H9 (cell line): ENCODE measurements at regions not wholly inside any gene's neighbourhood (a gene's known extent, or its start where the extent isn't known, plus 50 kb on each side); places are given as distances from the start of the nearest gene placed in this dataset.

ENCODE experiments used
- DNase-seq: peaks from one replicate; pipeline ENCODE4 v3.0.0-alpha.2; 2017
- H2AFZ ChIP-seq: one replicate; pipeline ENCODE4 v1.6.1; 2013; ENCODE audit warnings: mild to moderate bottlenecking, low read length, control low read depth, moderate library complexity
- H2AK5ac ChIP-seq: 2 replicates; pipeline ENCODE4 v1.6.1; 2013; ENCODE audit warnings: low read length, control low read depth, mixed read lengths; ENCODE audit not compliant: insufficient read length
- H2BK120ac ChIP-seq: one replicate; pipeline ENCODE4 v1.6.1; 2013; ENCODE audit warnings: low read depth, mild to moderate bottlenecking, low read length, control low read depth, inconsistent platforms; ENCODE audit not compliant: poor library complexity, severe bottlenecking
- H2BK12ac ChIP-seq: 2 replicates; pipeline ENCODE4 v1.6.1; 2013; ENCODE audit warnings: low read length, control low read depth, mixed read lengths, low read depth; ENCODE audit not compliant: insufficient read length
- H2BK15ac ChIP-seq: 2 replicates; pipeline ENCODE4 v1.6.1; 2013; ENCODE audit warnings: low read depth, low read length, control low read depth
- H2BK20ac ChIP-seq: one replicate; pipeline ENCODE4 v1.6.1; 2013; ENCODE audit warnings: low read depth, mild to moderate bottlenecking, low read length, control low read depth, inconsistent platforms; ENCODE audit not compliant: poor library complexity, severe bottlenecking
- H2BK5ac ChIP-seq: 2 replicates; pipeline ENCODE4 v1.6.1; 2013; ENCODE audit warnings: low read length, control low read depth, mixed read lengths; ENCODE audit not compliant: insufficient read length
- H3K14ac ChIP-seq: 2 replicates; pipeline ENCODE4 v1.6.1; 2013; ENCODE audit warnings: low read length, control low read depth; ENCODE audit not compliant: insufficient read depth
- H3K18ac ChIP-seq: 2 replicates; pipeline ENCODE4 v1.6.1; 2013; ENCODE audit warnings: low read depth, mild to moderate bottlenecking, mixed read lengths, low read length, control low read depth; ENCODE audit not compliant: insufficient read length
- H3K23ac ChIP-seq: 2 replicates; pipeline ENCODE4 v1.6.1; 2013; ENCODE audit warnings: low read length, control low read depth, mixed read lengths, low read depth; ENCODE audit not compliant: insufficient read length
- H3K23me2 ChIP-seq: 2 replicates; pipeline ENCODE4 v1.6.1; 2013; ENCODE audit warnings: low read depth, mild to moderate bottlenecking, mixed read lengths, low read length, control low read depth; ENCODE audit not compliant: insufficient read length, poor library complexity, severe bottlenecking
- H3K27ac ChIP-seq: 2 replicates; pipeline ENCODE4 v1.5.1; 2013; ENCODE audit warnings: low read length, control low read depth, mixed read lengths, low read depth; ENCODE audit not compliant: insufficient read length
- H3K27me3 ChIP-seq: 2 replicates; pipeline ENCODE4 v1.6.1; 2013; ENCODE audit warnings: low read length, control low read depth, inconsistent platforms; ENCODE audit not compliant: insufficient read depth
- H3K4ac ChIP-seq: 2 replicates; pipeline ENCODE4 v1.6.1; 2013; ENCODE audit warnings: low read depth, mild to moderate bottlenecking, control low read depth, inconsistent platforms, low read length, moderate library complexity
- H3K4me1 ChIP-seq: 2 replicates; pipeline ENCODE4 v1.6.1; 2013; ENCODE audit warnings: low read length, control low read depth, inconsistent platforms; ENCODE audit not compliant: insufficient read depth
- H3K4me2 ChIP-seq: 2 replicates; pipeline ENCODE4 v1.6.1; 2013; ENCODE audit warnings: low read length, control low read depth, mixed read lengths; ENCODE audit not compliant: insufficient read length, insufficient read depth
- H3K56ac ChIP-seq: 2 replicates; pipeline ENCODE4 v1.6.1; 2013; ENCODE audit warnings: low read depth, mild to moderate bottlenecking, mixed read lengths, low read length, control low read depth; ENCODE audit not compliant: insufficient read length
- H3K79me1 ChIP-seq: 2 replicates; pipeline ENCODE4 v1.6.1; 2013; ENCODE audit warnings: low read depth, mild to moderate bottlenecking, moderate library complexity, low read length, control low read depth, inconsistent platforms; ENCODE audit not compliant: insufficient read depth, poor library complexity, severe bottlenecking
- H3K79me2 ChIP-seq: 2 replicates; pipeline ENCODE4 v1.6.1; 2013; ENCODE audit warnings: low read length, control low read depth, inconsistent platforms; ENCODE audit not compliant: insufficient read depth
- H3K9ac ChIP-seq: 2 replicates; pipeline ENCODE4 v1.6.1; 2013; ENCODE audit warnings: low read length, control low read depth, mixed read lengths; ENCODE audit not compliant: insufficient read length; ENCODE audit errors: extremely low read depth
- H3K9me3 ChIP-seq: one replicate; pipeline ENCODE4 v1.6.1; 2013; ENCODE audit warnings: low read depth, low read length, inconsistent platforms; ENCODE audit not compliant: control insufficient read depth
- H3T11ph ChIP-seq: one replicate; pipeline ENCODE4 v1.6.1; 2013; ENCODE audit warnings: mild to moderate bottlenecking, low read length, control low read depth, inconsistent platforms
- H4K20me1 ChIP-seq: one replicate; pipeline ENCODE4 v1.6.1; 2013; ENCODE audit not compliant: control insufficient read depth, insufficient read length, insufficient read depth
- H4K5ac ChIP-seq: 2 replicates; pipeline ENCODE4 v1.6.1; 2013; ENCODE audit warnings: low read depth, mild to moderate bottlenecking, mixed read lengths, low read length, control low read depth; ENCODE audit not compliant: insufficient read length
- H4K8ac ChIP-seq: replicated peaks from 2 replicates; pipeline ENCODE4 v1.6.1; 2013; ENCODE audit warnings: low read length, control low read depth, mixed read lengths, low read depth; ENCODE audit not compliant: insufficient read length
- H4K91ac ChIP-seq: 2 replicates; pipeline ENCODE4 v1.6.1; 2013; ENCODE audit warnings: low read depth, mild to moderate bottlenecking, moderate library complexity, mixed read lengths, low read length, control low read depth; ENCODE audit not compliant: insufficient read length
- H3K27ac Mint-ChIP-seq, 3 experiments: 2 replicates in 2 of 3; 3 replicates in 1 of 3; pipeline ENCODE4 v1.8.0; 2020 to 2021; ENCODE audit warnings: mixed read lengths in 3 of 3, mild to moderate bottlenecking in 1 of 3, moderate library complexity in 1 of 3
- H3K27me3 Mint-ChIP-seq: 2 replicates; pipeline ENCODE4 v1.8.0; 2021; ENCODE audit warnings: low read depth, mild to moderate bottlenecking, moderate library complexity, mixed read lengths
- H3K36me3 Mint-ChIP-seq, 3 experiments: 2 replicates in 2 of 3; 3 replicates in 1 of 3; pipeline ENCODE4 v1.8.0; 2020 to 2021; ENCODE audit warnings: low read depth in 3 of 3, mixed read lengths in 3 of 3; ENCODE audit not compliant: insufficient read depth in 1 of 3
- H3K4me1 Mint-ChIP-seq, 2 experiments: 2 replicates each; pipeline ENCODE4 v1.8.0; 2020; ENCODE audit warnings: mixed read lengths in 2 of 2
- H3K4me3 Mint-ChIP-seq, 2 experiments: 2 replicates in 1 of 2; 3 replicates in 1 of 2; pipeline ENCODE4 v1.8.0; 2020 to 2021; ENCODE audit warnings: mild to moderate bottlenecking in 2 of 2, mixed read lengths in 2 of 2, moderate library complexity in 1 of 2
- H3K9me3 Mint-ChIP-seq, 2 experiments: 2 replicates in 1 of 2; 3 replicates in 1 of 2; pipeline ENCODE4 v1.8.0; 2020; ENCODE audit warnings: mild to moderate bottlenecking in 2 of 2, mixed read lengths in 2 of 2, moderate library complexity in 1 of 2
- CTCF ChIP-seq: fragments of 200-600 bp; sonication (generic); conservative IDR thresholded peaks from 3 replicates; pipeline ENCODE4 v1.8.0; 2021; ENCODE audit warnings: antibody characterized with exemption, mild to moderate bottlenecking
- WGBS: extraction: QIAGEN DNeasy Blood & Tissue Kit; methylation state at CpG from one replicate; pipeline ENCODE4 v1.1.7; 2013; ENCODE audit warnings: missing lambda C conversion rate, low lambda C conversion rate, mixed read lengths; ENCODE audit not compliant: insufficient read length; ENCODE audit errors: extremely low coverage; 5-methylcytosine and 5-hydroxymethylcytosine counted together

- Mint-ChIP-seq H3K27ac (no peak overlapping the region), H3K9me3 (no peaks in the 10 kb centered on the region), H3K4me1 (no peaks in the 10 kb centered on the region), H3K27me3 (no peaks in the 10 kb centered on the region), H3K4me3 (no peak overlapping the region), H3K36me3 (no peaks in the 10 kb centered on the region)
- Histone ChIP-seq H2BK12ac (no peak overlapping the region), H4K5ac (no peak overlapping the region), H2AK5ac (no peak overlapping the region), H3K23ac (no peak overlapping the region), H3K79me1 (no peaks in the 10 kb centered on the region), H3K4ac (no peak overlapping the region), H3K14ac (no peak overlapping the region), H2BK15ac (no peak overlapping the region), H3K56ac (no peak overlapping the region), H3K79me2 (no peaks in the 10 kb centered on the region), H3K9ac (no peak overlapping the region), H3K23me2 (no peaks in the 10 kb centered on the region), H4K20me1 (no peaks in the 10 kb centered on the region), H2BK20ac (no peak overlapping the region), H2BK5ac (no peak overlapping the region), H3K4me2 (no peak overlapping the region), H3K27me3 (no peaks in the 10 kb centered on the region), H3K18ac (no peak overlapping the region), H3T11ph (no peak overlapping the region), H3K9me3 (no peaks in the 10 kb centered on the region), H2BK120ac (no peak overlapping the region), H3K4me1 (no peaks in the 10 kb centered on the region), H4K8ac (no peak overlapping the region), H3K27ac (no peak overlapping the region), H4K91ac (no peak overlapping the region), H2AFZ (no peak overlapping the region)
- no peak for DNase-seq
- TF ChIP-seq CTCF: no peak
- WGBS: no CpG with 5 or more reads among the region's 2 CpGs
Measured at GRCh38 chr1:208670778-208671177, 426.6 kb upstream of the PLXNA2 start.
